Left renal pelvis (tissue), 4 donors: ENCODE measurements at regions not wholly inside any gene's neighbourhood (a gene's known extent, or its start where the extent isn't known, plus 50 kb on each side); places are given as distances from the start of the nearest gene placed in this dataset.

Experiments used
- DNase-seq, 4 donors: peaks; one replicate each; pipeline ENCODE4 v3.0.0-alpha.2; 2013; ENCODE audit warnings: low read depth in 4 of 4, low spot score in 3 of 4

DNA sequence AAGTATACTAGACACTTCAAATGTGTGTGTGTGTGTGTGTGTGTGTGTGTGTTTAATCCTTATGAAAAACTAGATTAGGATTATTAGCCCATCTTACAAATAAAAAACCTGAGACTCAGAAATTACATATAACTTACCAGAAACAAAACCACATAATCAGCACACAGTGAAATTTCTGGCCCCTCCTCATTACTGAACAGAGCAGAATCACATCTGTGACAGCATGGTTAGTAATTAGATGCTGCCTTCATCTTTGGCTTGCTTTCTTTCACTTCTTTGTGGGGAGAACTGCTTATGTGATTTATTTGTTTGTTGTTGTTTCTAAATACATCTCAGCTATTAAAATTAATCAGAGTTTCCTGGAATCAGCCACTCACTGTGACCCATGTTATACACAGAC is 267.1 kb downstream of the TENT5A start:
- DNase-seq: no peak

GRCh38 chr6:81484251-81484650 is 268.2 kb downstream of the TENT5A start:
- no peak for DNase-seq

DNA sequence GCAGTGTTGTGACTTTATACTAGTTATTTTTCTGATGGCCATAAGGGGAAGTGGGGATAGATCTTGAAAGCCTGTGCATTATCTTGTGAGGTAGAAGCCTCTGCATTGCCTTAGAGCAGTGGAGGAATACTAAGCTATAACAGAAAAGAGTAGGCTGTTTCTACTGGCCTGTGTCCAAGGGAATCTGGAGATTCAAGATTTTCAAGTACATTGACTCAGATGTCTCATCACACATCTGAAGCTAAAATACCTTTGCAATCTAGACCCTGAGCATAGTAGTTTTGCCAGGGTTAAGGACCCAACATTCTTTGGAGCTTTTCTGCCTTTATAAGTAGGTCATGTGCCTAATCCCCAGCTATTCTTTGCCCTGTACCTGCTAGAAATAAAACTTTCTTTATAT is 272.3 kb downstream of the TENT5A start:
- DNase-seq: no peak

GRCh38 chr6:81476881-81477280 is 275.6 kb downstream of the TENT5A start:
- no peak for DNase-seq

DNA sequence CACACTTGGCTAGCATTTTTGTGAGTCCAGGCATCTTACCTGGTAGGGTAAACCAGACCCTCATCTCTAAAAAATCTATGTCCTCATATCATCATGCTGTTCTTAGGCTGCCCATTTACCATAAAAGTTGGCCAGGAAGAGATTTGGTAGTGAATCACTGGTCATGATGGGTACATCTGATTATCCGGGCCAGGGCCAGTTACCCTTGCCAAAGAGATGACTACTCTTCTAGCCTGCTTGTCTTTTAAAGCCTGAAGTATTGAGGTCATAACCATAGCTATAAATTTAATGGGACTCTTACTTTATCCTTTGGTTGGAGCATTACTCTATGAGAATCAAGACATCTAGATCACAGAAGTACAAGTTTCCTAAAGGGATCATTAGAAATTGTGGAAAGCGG is 276.8 kb downstream of the TENT5A start:
- no peak for DNase-seq

GRCh38 chr6:81465859-81466258 is 286.6 kb downstream of the TENT5A start:
- no peak for DNase-seq

DNA sequence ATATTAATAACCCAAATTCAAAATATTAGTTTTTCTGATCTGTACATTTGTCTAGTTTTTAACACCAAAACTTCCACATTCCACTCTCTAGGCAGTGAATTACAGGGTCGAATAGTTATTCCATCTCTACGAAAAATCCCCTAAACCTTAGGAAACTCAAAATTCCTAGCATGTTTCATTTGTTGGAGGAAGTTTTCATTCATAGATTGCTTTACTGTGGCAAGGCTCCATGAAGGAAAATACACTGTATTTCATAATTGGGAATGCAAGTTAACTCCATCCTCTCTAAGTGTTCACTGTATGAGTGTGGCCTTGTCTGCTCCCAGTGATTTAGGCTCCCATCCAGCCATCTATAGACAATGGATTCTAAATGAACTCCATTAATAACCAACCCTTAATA is 296.1 kb downstream of the TENT5A start:
- DNase-seq: no peak

DNA sequence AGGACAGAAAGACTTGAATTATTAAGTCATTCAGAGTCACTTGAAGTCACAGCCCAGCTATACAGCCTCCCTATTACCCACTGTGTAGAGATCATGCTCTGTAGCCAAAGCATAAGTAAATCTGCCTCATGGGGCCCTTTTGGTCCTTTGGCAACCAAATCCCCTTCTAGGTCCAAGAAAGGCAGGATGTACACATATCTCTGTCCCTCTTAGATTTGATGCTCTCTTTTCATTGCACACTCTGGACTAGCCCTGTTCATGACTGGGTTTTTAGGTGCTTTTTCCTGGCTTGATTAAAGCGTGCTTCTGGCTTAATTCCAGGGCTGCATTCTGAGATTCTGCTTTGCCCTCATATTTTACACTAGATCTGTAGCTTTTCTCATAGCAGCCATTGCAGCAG is 296.8 kb downstream of the TENT5A start:
- no peak for DNase-seq

DNA sequence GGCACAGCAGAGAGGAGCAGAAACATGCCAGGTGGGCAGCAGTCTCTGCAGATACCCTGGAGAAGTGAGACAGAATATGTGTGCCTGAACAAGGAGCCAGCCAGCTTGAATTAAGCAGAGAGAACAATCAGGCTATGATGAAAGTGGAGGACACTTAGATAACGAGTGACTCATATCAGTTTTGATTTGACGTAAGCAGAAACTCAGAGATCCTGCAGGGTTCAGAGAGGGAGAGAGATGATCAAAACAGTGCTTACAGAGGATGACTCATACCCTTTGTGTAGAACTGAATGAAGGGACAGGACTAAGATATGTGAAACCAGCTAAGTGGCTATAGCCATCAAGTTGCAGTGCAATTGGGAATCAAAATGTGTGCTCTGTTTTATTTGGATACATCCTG is 300.7 kb downstream of the TENT5A start:
- no peak for DNase-seq

DNA sequence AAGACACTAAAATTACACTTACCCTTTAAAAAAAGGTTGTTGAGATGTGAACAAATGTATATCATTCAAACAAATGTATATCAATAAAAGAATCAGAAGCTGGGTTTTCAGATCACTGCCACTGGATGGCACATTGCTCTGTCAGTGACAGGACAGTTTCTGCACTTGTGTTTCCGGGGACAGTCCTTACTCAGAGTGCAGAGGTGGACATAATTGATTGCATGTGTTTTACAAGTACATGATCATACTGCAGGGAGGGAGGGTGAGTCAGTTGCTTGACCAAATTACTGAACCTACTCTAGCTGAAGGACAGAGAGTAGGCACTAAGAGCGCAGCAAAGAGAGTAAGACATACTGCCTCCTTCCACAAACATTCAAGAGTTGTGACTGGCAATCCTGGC is 302.3 kb downstream of the TENT5A start:
- no peak for DNase-seq

DNA sequence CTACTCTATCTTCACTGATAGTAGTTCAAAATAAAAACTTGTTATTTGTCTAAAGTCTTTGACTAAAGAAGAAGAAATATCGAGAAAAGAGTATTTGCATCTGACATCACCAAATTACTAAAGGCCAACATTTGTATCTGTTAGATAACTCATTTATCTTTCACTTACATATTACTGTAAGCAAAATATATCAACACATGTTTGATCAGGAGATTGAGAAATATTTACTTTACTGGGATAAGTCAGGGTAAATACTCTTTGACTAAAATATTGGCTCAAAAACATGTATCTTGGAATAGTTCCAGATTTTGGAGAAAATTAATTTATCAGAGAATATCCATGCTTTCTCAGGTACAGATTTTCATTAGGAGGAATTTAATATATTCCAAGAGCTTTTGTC is 306.0 kb downstream of the TENT5A start:
- DNase-seq: no peak

DNA sequence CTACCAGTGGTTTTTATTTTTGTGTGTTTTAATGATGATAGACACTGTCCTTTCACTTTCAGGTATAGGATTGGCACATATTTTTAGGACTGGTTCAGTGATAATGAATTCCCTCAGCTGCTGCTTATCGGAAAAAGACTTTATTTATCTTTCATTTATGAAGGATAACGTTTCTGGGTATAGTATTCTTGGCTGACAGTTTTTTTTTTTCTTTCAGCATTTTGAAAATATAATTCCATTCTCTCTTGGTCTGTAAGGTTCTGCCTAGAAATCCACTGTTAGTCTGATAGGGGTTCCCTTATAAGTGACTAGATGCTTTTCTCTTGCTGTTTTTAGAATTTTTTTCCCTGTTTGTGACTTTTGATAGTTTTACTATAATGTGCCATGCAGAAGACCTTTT is 313.1 kb downstream of the TENT5A start:
- no peak for DNase-seq

GRCh38 chr6:81436990-81437389 is 315.5 kb downstream of the TENT5A start:
- DNase-seq: no peak

DNA sequence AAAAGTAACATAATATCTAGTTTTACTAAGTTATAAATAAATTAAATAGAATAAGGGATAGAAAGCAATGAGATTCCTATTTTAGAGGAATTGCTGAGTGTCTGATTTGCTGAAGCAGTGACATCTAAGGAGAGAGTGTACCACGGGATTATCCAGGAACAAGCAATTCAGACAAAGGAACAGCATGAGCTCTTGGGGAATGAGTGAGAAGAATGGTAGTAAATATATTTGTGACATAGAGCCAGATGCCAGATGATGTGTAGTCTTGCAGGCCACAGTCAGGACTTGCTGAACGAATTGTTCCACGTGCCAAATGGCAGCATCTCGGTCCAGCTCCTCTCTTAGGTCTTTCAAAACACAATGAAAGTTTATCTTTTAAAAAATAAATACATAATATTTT is 339.2 kb downstream of the TENT5A start:
- DNase-seq: no peak

DNA sequence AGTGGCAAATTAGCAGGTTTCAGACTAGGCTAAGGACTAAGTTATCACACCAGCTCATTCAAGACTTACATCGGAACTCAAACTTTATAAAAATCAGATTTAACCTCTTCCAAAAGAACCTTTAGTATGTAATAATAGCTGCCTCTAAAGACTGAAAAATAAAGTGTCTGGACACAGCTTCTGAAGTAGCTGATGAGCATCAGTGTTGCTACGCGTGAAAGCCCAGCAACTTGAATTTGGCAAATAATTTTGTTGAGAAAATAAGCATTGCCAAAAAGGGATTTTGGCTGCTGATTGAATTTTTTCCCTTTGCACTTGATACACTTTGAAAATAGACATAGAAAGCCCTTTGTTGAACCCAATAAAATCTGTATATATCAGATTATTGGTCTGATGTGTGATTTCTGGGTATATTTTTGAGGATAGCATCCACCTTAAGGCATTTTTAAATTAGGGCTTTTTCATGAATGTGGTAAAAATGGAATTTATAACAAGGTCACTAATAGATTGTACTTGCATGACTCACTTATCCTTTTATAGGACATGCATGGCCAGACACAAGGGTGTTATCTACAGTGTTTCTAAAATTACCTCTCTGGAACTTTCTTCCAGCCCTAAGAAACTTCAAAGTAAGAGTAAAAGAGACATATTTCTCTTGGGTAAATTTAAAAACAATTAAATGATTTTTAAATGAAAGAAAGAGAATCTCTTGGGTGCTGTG is 350.4 kb downstream of the TENT5A start:
- DNase-seq: no peak

DNA sequence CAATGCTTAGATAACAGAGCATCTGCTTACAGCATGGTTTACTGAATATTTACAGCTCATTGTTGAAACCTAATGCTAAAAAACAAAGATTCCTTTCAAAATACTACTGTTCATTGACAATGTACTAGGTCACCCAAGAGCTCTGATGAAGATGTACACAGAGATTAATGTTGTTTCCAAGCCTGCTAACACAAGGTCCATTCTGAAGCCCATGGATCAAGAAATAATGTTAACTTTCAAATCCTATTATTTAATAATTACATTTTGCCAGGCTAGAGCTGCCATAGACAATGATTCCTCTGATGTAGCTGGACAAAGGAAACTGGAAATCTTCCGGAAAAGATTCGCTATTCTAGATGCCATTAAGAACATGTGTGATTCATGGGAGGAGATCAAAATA is 355.6 kb downstream of the TENT5A start:
- DNase-seq: no peak

- DNase-seq: no peak
These were observed 365.3 kb downstream of the TENT5A start for GRCh38 chr6:81387163-81387562.

DNA sequence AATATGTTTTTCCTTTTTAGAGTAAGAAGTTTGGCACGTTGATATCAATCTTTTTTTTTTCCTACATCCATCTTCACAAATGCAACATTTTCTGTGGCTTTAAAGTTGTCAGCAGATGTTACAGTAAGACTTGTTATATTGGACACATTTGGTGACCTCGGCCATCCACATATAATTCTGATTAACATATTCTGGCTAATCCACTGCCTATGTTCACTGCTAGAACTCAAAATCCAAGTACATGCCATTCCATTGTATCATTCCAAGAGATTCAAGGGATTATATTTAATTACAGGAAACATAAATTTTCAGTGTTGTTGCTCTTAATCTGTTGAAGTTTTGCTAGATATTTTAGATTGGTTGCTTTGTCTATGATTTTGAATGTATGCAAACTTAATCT is 367.6 kb downstream of the TENT5A start:
- DNase-seq: no peak

GRCh38 chr6:81383472-81383871 is 369.0 kb downstream of the TENT5A start:
- no peak for DNase-seq

DNA sequence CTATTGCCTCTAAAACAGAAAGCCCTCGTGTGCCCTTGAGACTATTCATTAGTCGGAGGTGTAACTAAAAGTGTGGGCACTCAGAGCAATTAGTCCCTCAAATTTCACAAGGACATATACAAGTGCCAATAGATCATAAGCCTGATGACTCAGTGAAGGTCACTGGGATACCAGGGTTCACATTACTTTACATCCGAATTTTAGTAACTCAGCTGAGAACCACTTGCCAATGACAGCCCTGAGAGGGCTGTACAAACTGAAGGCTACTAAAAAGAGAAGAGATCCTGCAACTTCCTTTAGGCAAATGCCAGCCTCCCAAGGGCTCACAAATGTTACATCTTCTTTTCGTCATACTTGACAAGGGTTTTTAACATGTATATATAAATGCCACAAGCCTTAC is 369.6 kb downstream of the TENT5A start:
- no peak for DNase-seq

- DNase-seq: no peak
These were observed 371.0 kb downstream of the TENT5A start for GRCh38 chr6:81381382-81381916.

- no peak for DNase-seq
These were observed 371.7 kb downstream of the TENT5A start for GRCh38 chr6:81380718-81381338.
